K562 (cell line): ENCODE measurements at regions not wholly inside any gene's neighbourhood (a gene's known extent, or its start where the extent isn't known, plus 50 kb on each side); places are given as distances from the start of the nearest gene placed in this dataset.

Experiments used
- ATAC-seq: fragments of 200-7000 bp; cut with Tn5 transposase; 3 replicates; pipeline ENCODE4 v1.9.1; 2020; ENCODE audit warnings: moderate library complexity
- BruUV-seq: library from RNA; stranded (reverse); fragments of 400-500 nt; replicated peaks from 2 replicates; lab custom pipeline; 2021; lab: Mats Ljungman, UMichigan
- CTCF ChIA-PET: fragments of 300-600 bp; formaldehyde crosslinking; extraction: SDS; loops from one replicate; lab custom pipeline; 2021; ENCODE audit warnings: low intra/inter-chr PET ratio; lab: Yijun Ruan, JAX
- POLR2A ChIA-PET: fragments of 300-600, 350-650 bp; sonication (Branson Sonifier 250); formaldehyde crosslinking; extraction: SDS; loops from one replicate; lab custom pipeline; 2021; ENCODE audit warnings: antibody characterized with exemption, inconsistent platforms; lab: Yijun Ruan, JAX
- DNase-seq, 4 experiments: peaks; one replicate each; pipeline versions ENCODE4 v3.0.0 to v3.0.0-alpha.2; 2011 to 2018; ENCODE audit warnings: low spot score in 3 of 4, mixed read lengths in 3 of 4; ENCODE audit errors: extremely low read depth in 1 of 4
- FAIRE-seq: peaks from 2 replicates; lab custom pipeline; 2011; peaks lifted over from hg19 to GRCh38; lab: Jason Lieb, UNC
- H2AFZ ChIP-seq: 2 replicates; pipeline ENCODE4 v1.6.0; 2011; ENCODE audit warnings: low read depth, low read length, control low read depth, inconsistent platforms
- H3K27ac ChIP-seq: fragments of 200-600 bp; 3 replicates; pipeline ENCODE4 v1.8.0; 2011; ENCODE audit warnings: low read depth, mild to moderate bottlenecking, control low read depth, inconsistent platforms, low read length, moderate library complexity, mixed read lengths; ENCODE audit errors: extremely low read depth
- H3K27me3 ChIP-seq, 2 experiments: fragments of 300-600 bp in 1 of 2; 2 replicates in 1 of 2; 3 replicates in 1 of 2; pipeline versions ENCODE4 v1.6.0 to v1.8.0; 2011; ENCODE audit warnings: inconsistent platforms in 2 of 2, low read length in 2 of 2, mild to moderate bottlenecking in 1 of 2, mixed read lengths in 1 of 2, moderate library complexity in 1 of 2; ENCODE audit not compliant: control insufficient read depth in 2 of 2, insufficient read depth in 2 of 2
- H3K36me3 ChIP-seq: fragments of 300-600 bp; 3 replicates; pipeline ENCODE4 v1.8.0; 2011; ENCODE audit warnings: mild to moderate bottlenecking, low read length, inconsistent platforms; ENCODE audit not compliant: control insufficient read depth, insufficient read depth
- H3K4me1 ChIP-seq, 2 experiments: fragments of 200-600 bp in 1 of 2; replicated peaks in 1 of 2; 2 replicates in 1 of 2; 3 replicates in 1 of 2; pipeline versions ENCODE4 v1.5.1 to v1.8.0; 2011; ENCODE audit warnings: inconsistent platforms in 2 of 2, low read length in 2 of 2, mild to moderate bottlenecking in 1 of 2, mixed read lengths in 1 of 2, moderate library complexity in 1 of 2; ENCODE audit not compliant: control insufficient read depth in 2 of 2, insufficient read depth in 2 of 2
- H3K4me2 ChIP-seq: 2 replicates; pipeline ENCODE4 v1.6.1; 2011; ENCODE audit warnings: low read length, control low read depth, inconsistent platforms, mixed read lengths; ENCODE audit not compliant: insufficient read depth
- H3K4me3 ChIP-seq: fragments of 200-600 bp; sonication (generic), shearing (Covaris generic); 2 replicates; pipeline ENCODE4 v1.5.1; 2016; ENCODE audit warnings: control low read depth, inconsistent platforms
- H3K79me2 ChIP-seq: fragments of 200-600 bp; 3 replicates; pipeline ENCODE4 v1.8.0; 2011; ENCODE audit warnings: low read length, inconsistent platforms; ENCODE audit not compliant: control insufficient read depth, insufficient read depth
- H3K9ac ChIP-seq, 2 experiments: 2 replicates each; pipeline versions ENCODE4 v1.6.0 to v1.6.1; 2011; ENCODE audit warnings: low read depth in 2 of 2, low read length in 2 of 2, control low read depth in 1 of 2, inconsistent platforms in 1 of 2, mild to moderate bottlenecking in 1 of 2, mixed read lengths in 1 of 2; ENCODE audit not compliant: insufficient read depth in 1 of 2
- H3K9me1 ChIP-seq: one replicate; pipeline ENCODE4 v1.6.0; 2011; ENCODE audit warnings: inconsistent platforms, mild to moderate bottlenecking, low read length, moderate library complexity; ENCODE audit not compliant: control insufficient read depth, insufficient read depth
- H3K9me3 ChIP-seq: replicated peaks from 2 replicates; pipeline ENCODE4 v1.5.1; 2011; ENCODE audit warnings: low read depth, low read length, inconsistent platforms; ENCODE audit not compliant: control insufficient read depth, insufficient read depth
- H4K20me1 ChIP-seq: replicated peaks from 2 replicates; pipeline ENCODE4 v1.6.1; 2011; ENCODE audit warnings: low read length, inconsistent platforms, mixed read lengths; ENCODE audit not compliant: control insufficient read depth, insufficient read depth
- EWSR1 ChIP-seq: fragments of 450-650 bp; IDR thresholded peaks from 2 replicates; pipeline ENCODE4 v1.6.1; 2018; ENCODE audit warnings: borderline replicate concordance, mild to moderate bottlenecking, low read depth, moderate library complexity; ENCODE audit not compliant: partially characterized antibody
- FOS ChIP-seq: IDR thresholded peaks from 3 replicates; pipeline ENCODE4 v1.6.1; 2011; ENCODE audit not compliant: insufficient read length; ENCODE audit errors: extremely low read depth
- GMEB1 ChIP-seq: fragments of 250-450 bp; sonication (Bioruptor Pico); IDR thresholded peaks from 2 replicates; pipeline ENCODE4 v1.4.0; 2020; ENCODE audit warnings: mild to moderate bottlenecking
- MED1 ChIP-seq: sonication (generic); formaldehyde crosslinking; IDR thresholded peaks from 2 replicates; pipeline ENCODE4 v1.8.1; 2023; ENCODE audit warnings: missing genetic modification reagents, borderline replicate concordance
- MGA ChIP-seq: fragments of 450-650 bp; IDR thresholded peaks from 2 replicates; pipeline ENCODE4 v1.6.1; 2016; ENCODE audit warnings: mild to moderate bottlenecking, moderate library complexity
- NELFE ChIP-seq: IDR thresholded peaks from 2 replicates; pipeline ENCODE4 v1.6.1; 2011; ENCODE audit warnings: mild to moderate bottlenecking; ENCODE audit not compliant: insufficient read depth, insufficient read length
- NR2F6 ChIP-seq: fragments of 450-650 bp; formaldehyde crosslinking; IDR thresholded peaks from 2 replicates; pipeline ENCODE4 v1.4.0; 2020; ENCODE audit warnings: mild to moderate bottlenecking
- TRIM28 ChIP-seq: fragments of 450-650 bp; IDR thresholded peaks from 2 replicates; pipeline ENCODE4 v1.6.1; 2017
- XRCC4 ChIP-seq: IDR thresholded peaks from one replicate; pipeline ENCODE4 v1.6.1; 2011; ENCODE audit not compliant: insufficient read depth, insufficient read length; ENCODE audit errors: extremely low read depth
- ZKSCAN1 ChIP-seq: fragments of 150-350 bp; IDR thresholded peaks from 2 replicates; pipeline ENCODE4 v1.6.1; 2016; ENCODE audit warnings: low read depth, low read length
- WGBS: fragments of 100-300 bp; shearing (Covaris generic); methylation state at CpG from one replicate; pipeline ENCODE4 v1.1.6; 2016; ENCODE audit warnings: low coverage, mixed read lengths; ENCODE audit not compliant: insufficient coverage; ENCODE audit errors: missing lambda C conversion rate; 5-methylcytosine and 5-hydroxymethylcytosine counted together
- in situ Hi-C: fragments of 300-500 bp; cut with MboI; formaldehyde crosslinking; loops from 4 replicates; pipeline ENCODE4 v1.15.0; 2018; ENCODE audit warnings: inconsistent platforms, mixed read lengths
- intact Hi-C: fragments of 100-400 bp; cut with micrococcal nuclease; formaldehyde crosslinking; loops from 2 replicates; pipeline ENCODE4 v1.14.2; 2022

- Histone ChIP-seq H3K9me1 (no peaks in the 10 kb centered on the region), H4K20me1 (no peaks in the 10 kb centered on the region), H3K9ac (no peak overlapping the region), H3K9me3 (no peaks in the 10 kb centered on the region; the same call in 1 of the 2 replicates), H3K27ac (no peak overlapping the region), H3K4me3 (no peak overlapping the region), H3K4me2 (no peak overlapping the region), H3K79me2 (no peaks in the 10 kb centered on the region), H3K36me3 (no peaks in the 10 kb centered on the region), H3K4me1 (no peaks in the 10 kb centered on the region), H2AFZ (no peak overlapping the region), H3K27me3 (no peaks in the 10 kb centered on the region)
- intact Hi-C loops = no loop called here
- POLR2A ChIA-PET = no interaction called here
- FAIRE-seq (no peak), ATAC-seq (no peak), DNase-seq (no peak)
- 8% methylated on average over 1 of the region's 1 CpG for WGBS
- in situ Hi-C loops = no loop called here
- no peak for TF ChIP-seq NELFE
- no peak for TF ChIP-seq MGA
- TF ChIP-seq MED1 (CRISPR knock-in tag) = no peak
- no peak for TF ChIP-seq XRCC4
- no peak for TF ChIP-seq NR2F6 (CRISPR knock-in tag)
- TF ChIP-seq ZKSCAN1 = no peak
- no peak for TF ChIP-seq TRIM28
- TF ChIP-seq FOS = no peak
- no peak for TF ChIP-seq GMEB1
- TF ChIP-seq EWSR1 = no peak
- CTCF ChIA-PET = no interaction called here
- BruUV-seq = no TSS peak
Observed at GRCh38 chr2:21591926-21592325, 468.2 kb downstream of the TDRD15 start.
